Colonic mucosa (tissue), 4 donors: ENCODE measurements at regions not wholly inside any gene's neighbourhood (a gene's known extent, or its start where the extent isn't known, plus 50 kb on each side); places are given as distances from the start of the nearest gene placed in this dataset.

ENCODE experiments used
- DNase-seq: peaks from one replicate; pipeline ENCODE4 v3.0.0-alpha.2; 2020
- H3K27ac ChIP-seq: fragments of 200-600 bp; one replicate; pipeline ENCODE4 v1.8.0; 2021
- H3K27me3 ChIP-seq: fragments of 200-600 bp; one replicate; pipeline ENCODE4 v1.8.0; 2021
- H3K36me3 ChIP-seq: fragments of 200-600 bp; one replicate; pipeline ENCODE4 v1.8.0; 2021
- H3K4me1 ChIP-seq: fragments of 200-600 bp; one replicate; pipeline ENCODE4 v1.8.0; 2021; ENCODE audit warnings: mild to moderate bottlenecking
- H3K4me3 ChIP-seq: fragments of 200-600 bp; one replicate; pipeline ENCODE4 v1.8.0; 2021
- H3K9ac ChIP-seq, 2 donors: one replicate each; pipeline ENCODE4 v1.7.0; 2013; ENCODE audit warnings: control low read depth in 2 of 2, low read depth in 2 of 2, low read length in 2 of 2
- H3K9me3 ChIP-seq: fragments of 200-600 bp; one replicate; pipeline ENCODE4 v1.8.0; 2021
- intact Hi-C: fragments of 100-400 bp; cut with DNase I; formaldehyde crosslinking; loops from one replicate; pipeline ENCODE4 v1.14.1; 2022
- TF ChIP-seq, protein P1 (sequence below): fragments of 200-600 bp; IDR thresholded peaks from one replicate; pipeline ENCODE4 v1.8.0; 2022; ENCODE audit warnings: antibody characterized with exemption, mild to moderate bottlenecking
- donor health status: healthy.
- donor health status: DM: no; HTN: no; CAD: no.
- donor health status: DM: no; HTN: no; CAD: no.

GRCh38 chr2:5587766-5588165 lies 104.4 kb upstream of the SOX11 start:
- H3K27me3 ChIP-seq: no peaks in the 10 kb centered on the region
- no peak overlapping the region for H3K27ac ChIP-seq
- H3K4me3 ChIP-seq: no peak overlapping the region
- no peaks in the 10 kb centered on the region for H3K4me1 ChIP-seq
- H3K9ac ChIP-seq: no peak overlapping the region
- no peak for DNase-seq
- no peaks in the 10 kb centered on the region for H3K9me3 ChIP-seq
- TF ChIP-seq, protein P1, sequence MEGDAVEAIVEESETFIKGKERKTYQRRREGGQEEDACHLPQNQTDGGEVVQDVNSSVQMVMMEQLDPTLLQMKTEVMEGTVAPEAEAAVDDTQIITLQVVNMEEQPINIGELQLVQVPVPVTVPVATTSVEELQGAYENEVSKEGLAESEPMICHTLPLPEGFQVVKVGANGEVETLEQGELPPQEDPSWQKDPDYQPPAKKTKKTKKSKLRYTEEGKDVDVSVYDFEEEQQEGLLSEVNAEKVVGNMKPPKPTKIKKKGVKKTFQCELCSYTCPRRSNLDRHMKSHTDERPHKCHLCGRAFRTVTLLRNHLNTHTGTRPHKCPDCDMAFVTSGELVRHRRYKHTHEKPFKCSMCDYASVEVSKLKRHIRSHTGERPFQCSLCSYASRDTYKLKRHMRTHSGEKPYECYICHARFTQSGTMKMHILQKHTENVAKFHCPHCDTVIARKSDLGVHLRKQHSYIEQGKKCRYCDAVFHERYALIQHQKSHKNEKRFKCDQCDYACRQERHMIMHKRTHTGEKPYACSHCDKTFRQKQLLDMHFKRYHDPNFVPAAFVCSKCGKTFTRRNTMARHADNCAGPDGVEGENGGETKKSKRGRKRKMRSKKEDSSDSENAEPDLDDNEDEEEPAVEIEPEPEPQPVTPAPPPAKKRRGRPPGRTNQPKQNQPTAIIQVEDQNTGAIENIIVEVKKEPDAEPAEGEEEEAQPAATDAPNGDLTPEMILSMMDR: no peak
- intact Hi-C loops: no loop called here
- H3K36me3 ChIP-seq: no peaks in the 10 kb centered on the region

GRCh38 chr2:5588601-5589000 lies 103.6 kb upstream of the SOX11 start:
- no peak overlapping the region for H3K4me3 ChIP-seq
- H3K9me3 ChIP-seq: no peaks in the 10 kb centered on the region
- intact Hi-C loops: no loop called here
- TF ChIP-seq, protein P1: no peak
- H3K4me1 ChIP-seq: no peaks in the 10 kb centered on the region
- H3K27me3 ChIP-seq: no peaks in the 10 kb centered on the region
- H3K36me3 ChIP-seq: no peaks in the 10 kb centered on the region
- no peak overlapping the region for H3K9ac ChIP-seq
- no peak overlapping the region for H3K27ac ChIP-seq
- no peak for DNase-seq

- Histone ChIP-seq H3K9me3 (no peaks in the 10 kb centered on the region), H3K4me1 (no peaks in the 10 kb centered on the region), H3K4me3 (no peak overlapping the region), H3K9ac (no peak overlapping the region), H3K27me3 (no peaks in the 10 kb centered on the region), H3K27ac (no peak overlapping the region), H3K36me3 (no peaks in the 10 kb centered on the region)
- intact Hi-C loops: no loop called here
- TF ChIP-seq, protein P1: no peak
- no peak for DNase-seq
These were observed 103.0 kb upstream of the SOX11 start for GRCh38 chr2:5589183-5589582.

DNA sequence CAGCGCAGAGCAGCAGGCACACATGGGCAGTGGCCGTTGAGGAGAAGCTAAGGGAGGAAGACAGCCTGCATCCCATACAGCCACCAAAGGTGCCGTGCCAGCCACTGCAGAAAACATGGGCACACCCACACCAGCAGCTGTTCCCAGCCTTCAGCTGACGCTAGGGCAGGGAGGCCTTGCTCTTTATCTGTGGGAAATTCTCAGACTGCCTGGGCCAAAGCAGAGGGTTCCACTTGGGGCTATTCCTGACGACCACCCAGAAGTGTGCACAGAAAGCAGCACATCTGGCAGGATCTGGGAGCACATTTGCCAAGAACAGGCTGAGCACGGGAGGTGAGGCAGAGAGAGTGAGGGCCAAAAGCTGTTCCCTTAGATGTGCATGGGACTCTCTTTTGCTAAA lies 101.3 kb upstream of the SOX11 start:
- H3K27me3 ChIP-seq: no peaks in the 10 kb centered on the region
- TF ChIP-seq, protein P1: no peak
- H3K4me1 ChIP-seq: no peaks in the 10 kb centered on the region

DNA sequence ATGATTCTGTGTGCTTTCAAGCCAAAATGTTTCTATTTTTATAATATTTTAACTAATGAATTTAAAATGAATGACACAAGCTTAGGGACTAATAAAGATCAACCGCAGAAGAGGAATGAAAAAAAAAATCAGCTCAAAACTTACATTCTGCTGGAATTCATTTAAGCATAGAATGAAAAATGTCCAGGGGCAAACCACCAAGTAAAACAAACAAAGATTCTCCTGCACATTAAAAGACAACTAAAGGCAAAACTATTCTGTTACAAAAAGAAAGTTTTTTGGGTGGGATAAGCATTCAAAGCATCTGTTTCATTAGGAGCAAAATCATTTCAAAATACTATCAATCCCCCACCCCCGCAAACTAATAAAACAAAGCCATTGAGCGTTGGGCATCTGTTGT lies 99.3 kb upstream of the SOX11 start:
- H3K4me3 ChIP-seq: no peak overlapping the region
- H3K9ac ChIP-seq: no peak overlapping the region
- TF ChIP-seq, protein P1: no peak
- no peaks in the 10 kb centered on the region for H3K4me1 ChIP-seq
- no peaks in the 10 kb centered on the region for H3K36me3 ChIP-seq
- no peaks in the 10 kb centered on the region for H3K27me3 ChIP-seq
- no peaks in the 10 kb centered on the region for H3K9me3 ChIP-seq
- DNase-seq: no peak
- intact Hi-C loops: no loop called here
- H3K27ac ChIP-seq: no peak overlapping the region

More for the DNA sequence above, 101.3 kb upstream of the SOX11 start:
- no peak overlapping the region for H3K4me3 ChIP-seq
- H3K36me3 ChIP-seq: no peaks in the 10 kb centered on the region
- intact Hi-C loops: no loop called here
- no peaks in the 10 kb centered on the region for H3K9me3 ChIP-seq
- no peak overlapping the region for H3K9ac ChIP-seq
- no peak for DNase-seq
- no peak overlapping the region for H3K27ac ChIP-seq

GRCh38 chr2:5594249-5594695 lies 97.9 kb upstream of the SOX11 start:
- TF ChIP-seq, protein P1: no peak
- H3K36me3 ChIP-seq: no peaks in the 10 kb centered on the region
- H3K9ac ChIP-seq: no peak overlapping the region
- H3K4me1 ChIP-seq: no peaks in the 10 kb centered on the region
- intact Hi-C loops: no loop called here
- H3K27me3 ChIP-seq: no peaks in the 10 kb centered on the region
- no peaks in the 10 kb centered on the region for H3K9me3 ChIP-seq
- no peak overlapping the region for H3K27ac ChIP-seq
- no peak overlapping the region for H3K4me3 ChIP-seq
- no peak for DNase-seq
